ENCODE measurements at regions not wholly inside any gene's neighbourhood (a gene's known extent, or its start where the extent isn't known, plus 50 kb on each side); places are given as distances from the start of the nearest gene placed in this dataset.

- TF ChIP-seq SP4 (IDR thresholded peaks at IDR 0.05; ENCODE audit: low read length): no peak
- TF ChIP-seq TBP (IDR thresholded peaks at IDR 0.05; ENCODE audit: low read depth, low read length): no peak
- no peak for TF ChIP-seq SIX5 (IDR thresholded peaks at IDR 0.05; ENCODE audit: low read depth, low read length)
- no peak for TF ChIP-seq ATF2 (IDR thresholded peaks at IDR 0.05; ENCODE audit: low read length)
These were observed 66.2 kb upstream of the STEAP1B start (continued) for GRCh38 chr7:22566176-22566575.
